Gastrocnemius medialis (tissue), 4 donors: ENCODE measurements at regions not wholly inside any gene's neighbourhood (a gene's known extent, or its start where the extent isn't known, plus 50 kb on each side); places are given as distances from the start of the nearest gene placed in this dataset.

ENCODE experiments used
- CTCF ChIP-seq, 5 experiments: fragments of 450-650 bp in 3 of 5; fragments of 200-600 bp in 2 of 5; sonication (generic) in 2 of 5; IDR thresholded peaks in 4 of 5; conservative IDR thresholded peaks in 1 of 5; 1 replicate in 4 of 5; 2 replicates in 1 of 5; pipeline ENCODE4 v1.5.1; 2016 to 2019; ENCODE audit warnings: antibody characterized with exemption in 5 of 5, mild to moderate bottlenecking in 3 of 5, moderate library complexity in 3 of 5
- POLR2A ChIP-seq, 2 donors: fragments of 450-650 bp; IDR thresholded peaks; one replicate each; pipeline ENCODE4 v1.6.1; 2017; ENCODE audit warnings: antibody characterized with exemption in 2 of 2, mild to moderate bottlenecking in 2 of 2, moderate library complexity in 2 of 2

- no peak for TF ChIP-seq CTCF (IDR thresholded peaks at IDR 0.05 in 4 of 5, conservative IDR thresholded peaks at IDR 0.05 in 1 of 5)
- no peak for TF ChIP-seq POLR2A (IDR thresholded peaks at IDR 0.05)
Measured at GRCh38 chr4:20612313-20612712, 87.9 kb upstream of the PACRGL start.
